Skin epidermis (tissue), 12 donors: ENCODE measurements at regions not wholly inside any gene's neighbourhood (a gene's known extent, or its start where the extent isn't known, plus 50 kb on each side); places are given as distances from the start of the nearest gene placed in this dataset.
"Not testable (repeated sequence)": the region's sequence is repeated elsewhere in the genome, so short reads cannot be mapped to it uniquely, and the experiment has no call there.

Experiments used
- H3K27ac ChIP-seq, 21 experiments: fragments of 200-600 bp; sonication (generic) in 11 of 21; one replicate each; pipeline ENCODE4 v1.5.0; 2020; ENCODE audit warnings: mild to moderate bottlenecking in 3 of 21, inconsistent platforms in 2 of 21, moderate library complexity in 2 of 21
- H3K4me3 ChIP-seq, 7 experiments: fragments of 200-600 bp; sonication (generic) in 2 of 7; one replicate each; pipeline ENCODE4 v1.5.0; 2020; ENCODE audit warnings: inconsistent platforms in 2 of 7, mild to moderate bottlenecking in 2 of 7, moderate library complexity in 1 of 7

DNA sequence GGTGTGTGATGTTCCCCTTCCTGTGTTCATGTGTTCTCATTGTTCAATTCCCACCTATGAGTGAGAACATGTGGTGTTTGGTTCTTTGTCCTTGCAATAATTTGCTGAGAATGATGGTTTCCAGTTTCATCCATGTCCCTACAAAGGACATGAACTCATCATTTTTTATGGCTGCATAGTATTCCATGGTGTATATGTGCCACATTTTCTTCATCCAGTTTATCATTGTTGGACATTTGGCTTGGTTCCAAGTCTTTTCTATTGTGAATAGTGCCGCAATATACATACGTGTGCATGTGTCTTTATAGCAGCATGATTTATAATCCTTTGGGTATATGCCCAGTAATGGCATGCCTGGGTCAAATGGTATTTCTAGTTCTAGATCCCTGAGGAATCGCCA lies 197.5 kb downstream of the ESM1 start:
- H3K4me3 ChIP-seq, H3K27ac ChIP-seq: not testable (repeated sequence)

DNA sequence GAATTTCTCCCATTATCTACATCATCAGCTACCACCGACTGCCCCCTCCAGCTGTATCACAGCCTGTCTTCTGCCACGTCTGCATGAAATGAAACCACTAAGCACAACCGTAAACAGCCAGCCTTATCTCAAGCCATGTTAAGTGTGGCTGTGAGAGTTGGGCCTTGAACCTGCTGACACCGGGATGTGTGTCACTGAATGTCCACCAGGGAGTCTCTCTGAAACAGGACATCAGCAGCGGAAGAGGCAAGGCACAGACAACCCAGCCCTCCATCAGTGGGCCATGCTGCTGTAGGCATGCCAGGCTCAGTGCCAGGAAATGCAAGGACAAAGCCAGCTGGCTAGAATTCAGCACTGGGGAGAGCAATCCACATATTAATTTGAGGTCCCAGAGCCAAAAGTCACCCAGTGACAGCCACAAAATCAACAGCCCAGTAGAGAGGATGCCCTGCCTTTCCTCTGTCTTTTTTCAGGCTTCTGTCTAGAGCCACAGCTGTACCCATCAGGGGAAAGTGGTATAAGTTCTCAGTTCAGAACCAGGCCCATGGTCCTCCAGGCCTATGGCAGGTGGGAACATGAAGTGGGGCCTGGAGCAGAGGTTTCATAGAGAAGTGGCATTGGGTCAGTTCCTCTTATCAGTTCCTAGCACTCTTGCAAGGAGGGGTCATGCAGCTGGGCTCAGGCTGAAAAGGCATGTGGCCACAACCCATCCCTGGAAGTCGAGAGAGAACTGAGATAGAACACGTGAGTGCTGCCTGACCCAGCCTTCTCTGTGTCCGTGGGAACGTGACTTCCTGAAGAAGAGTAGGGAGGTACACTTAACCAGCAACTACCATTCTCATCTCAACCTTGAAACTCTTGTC lies 199.4 kb downstream of the ESM1 start:
- Histone ChIP-seq H3K27ac (peak overlapping the region in 2 of 21 experiments; percentile 3 to 35), H3K4me3 (no peak overlapping the region)

DNA sequence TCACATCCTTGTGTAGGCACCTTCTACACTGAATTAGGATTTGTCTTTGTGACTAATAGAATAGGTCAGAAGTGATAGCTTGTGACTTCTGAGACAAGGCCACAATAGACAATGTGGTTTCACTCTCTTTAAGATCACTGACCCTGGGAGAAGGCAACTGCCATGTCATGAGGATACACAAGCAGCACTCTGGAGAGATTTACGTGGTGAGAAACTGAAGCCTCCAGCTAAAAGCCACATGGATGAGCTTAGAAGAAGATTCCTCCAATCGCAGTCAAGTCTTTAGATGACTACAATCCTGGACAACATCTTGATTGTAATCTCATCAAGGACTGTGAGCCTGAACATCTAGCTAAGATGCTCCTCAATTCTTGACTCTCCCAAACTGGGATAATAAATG lies 206.6 kb downstream of the ESM1 start:
- H3K4me3 ChIP-seq = no peak overlapping the region
- no peak overlapping the region for H3K27ac ChIP-seq

- H3K4me3 ChIP-seq = no peak overlapping the region
- H3K27ac ChIP-seq = peak overlapping the region in 3 of 21 experiments; percentile 50 to 71 (median 52)
Measured at GRCh38 chr5:54775645-54776044, 209.7 kb downstream of the ESM1 start.

DNA sequence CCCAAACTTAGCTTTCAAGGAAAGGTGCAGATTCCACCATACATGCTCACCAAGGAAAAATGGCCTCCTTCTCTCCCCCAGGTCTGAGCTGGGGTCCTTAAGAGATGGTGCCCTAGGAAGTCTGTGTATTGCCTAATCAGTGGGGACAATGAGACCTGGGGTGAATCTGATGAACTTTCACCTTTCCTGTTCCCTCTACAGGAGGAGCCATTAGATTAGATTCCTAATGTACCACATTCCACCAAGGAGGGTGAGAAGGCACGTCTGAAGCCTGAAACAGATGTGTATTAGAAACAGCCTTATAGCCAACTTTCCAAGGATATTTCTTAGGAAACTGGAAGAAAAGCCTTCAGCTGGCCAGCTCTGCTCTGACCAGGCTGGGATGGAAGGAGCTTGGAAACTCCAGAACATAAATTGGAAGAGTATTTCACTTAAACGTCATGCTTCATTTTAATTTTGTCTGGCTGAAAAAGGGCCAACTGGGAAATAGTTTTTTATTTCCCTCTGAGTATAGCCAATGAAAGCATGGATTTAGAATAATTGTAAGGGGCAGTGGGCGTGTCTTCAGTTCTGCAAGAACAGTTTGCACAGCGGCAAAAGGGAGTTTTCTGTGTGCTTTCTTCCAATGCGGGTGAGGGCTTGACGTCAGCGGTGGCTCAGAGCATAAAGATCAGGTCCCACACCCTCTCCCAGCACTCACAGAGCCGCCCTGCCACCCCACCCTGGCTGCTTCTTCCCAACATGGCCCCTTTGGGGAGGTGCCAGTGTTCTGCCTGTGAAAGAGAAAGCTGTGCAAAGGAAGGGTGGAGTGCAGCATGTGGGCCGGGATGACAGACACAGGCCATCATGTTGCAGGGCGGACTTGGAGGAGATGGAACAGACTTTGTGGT lies 210.9 kb downstream of the ESM1 start:
- H3K27ac ChIP-seq = peak overlapping the region in 9 of 21 experiments; percentile 12 to 71 (median 30)
- no peak overlapping the region for H3K4me3 ChIP-seq

DNA sequence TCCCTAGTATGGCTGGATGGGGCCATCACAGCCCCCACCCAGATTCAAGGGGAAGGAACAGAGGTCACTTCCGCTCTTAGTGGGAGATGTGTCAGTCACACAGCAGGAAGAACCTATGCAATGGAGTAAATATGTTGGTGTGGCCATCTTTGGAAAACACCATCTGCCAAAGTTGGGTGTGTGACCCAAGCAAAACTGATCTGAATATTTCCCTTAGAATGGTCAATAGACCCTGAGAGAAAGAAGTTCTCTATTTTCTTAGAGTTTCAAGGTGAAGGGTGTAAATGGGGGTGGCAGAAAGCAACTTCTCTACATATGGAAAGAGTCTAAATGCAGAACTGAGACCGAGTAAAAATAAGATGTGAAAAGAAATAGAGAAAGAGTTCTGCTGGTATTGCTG lies 212.7 kb downstream of the ESM1 start:
- Histone ChIP-seq H3K4me3 (no peak overlapping the region), H3K27ac (no peak overlapping the region)

GRCh38 chr5:54772231-54772630 lies 213.2 kb downstream of the ESM1 start:
- H3K27ac ChIP-seq = no peak overlapping the region
- no peak overlapping the region for H3K4me3 ChIP-seq

DNA sequence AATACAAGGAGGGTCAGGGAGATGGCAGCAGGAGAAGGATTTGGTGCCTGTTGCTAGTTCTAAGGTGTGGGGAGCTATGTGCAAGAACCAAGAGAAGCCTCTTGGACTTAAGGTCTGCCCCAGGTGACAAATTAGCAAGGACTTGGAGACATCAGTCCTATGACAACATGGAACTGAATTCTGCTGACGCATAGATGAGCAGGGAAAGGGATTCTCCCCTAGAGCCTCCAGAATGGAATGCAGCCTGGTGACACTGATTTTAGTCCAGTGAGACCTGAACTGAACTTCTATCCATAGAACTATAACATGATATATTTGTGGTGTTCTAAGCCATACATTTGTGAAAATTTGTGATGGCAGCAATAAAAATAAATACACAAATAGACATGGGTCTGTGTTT lies 215.6 kb downstream of the ESM1 start:
- H3K4me3 ChIP-seq = no peak overlapping the region
- no peak overlapping the region for H3K27ac ChIP-seq

GRCh38 chr5:54769072-54769471 lies 216.3 kb downstream of the ESM1 start:
- Histone ChIP-seq H3K27ac (no peak overlapping the region), H3K4me3 (no peak overlapping the region)

DNA sequence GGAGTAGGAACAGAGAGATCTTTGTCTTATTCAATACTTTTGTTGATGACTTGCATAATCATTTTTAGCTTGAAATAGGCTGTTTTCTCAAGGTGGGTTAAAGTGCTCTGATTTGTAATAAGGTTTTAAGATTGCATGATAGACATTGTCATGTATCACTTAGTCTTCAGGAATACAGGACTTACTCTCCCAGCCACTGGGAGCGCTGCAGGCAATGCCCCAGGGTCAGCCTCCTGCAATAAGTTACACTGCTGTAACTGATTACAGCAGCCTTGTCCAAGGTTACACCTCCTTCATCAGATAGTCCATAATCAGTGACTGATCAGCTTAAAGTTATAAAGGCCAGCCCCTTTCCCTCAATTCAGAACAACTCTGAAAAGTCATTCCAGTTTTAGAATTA lies 218.6 kb downstream of the ESM1 start:
- no peak overlapping the region for H3K27ac ChIP-seq
- H3K4me3 ChIP-seq = no peak overlapping the region

- H3K27ac ChIP-seq = no peak overlapping the region
Measured at GRCh38 chr5:54765165-54766028, 220.0 kb downstream of the ESM1 start.

GRCh38 chr5:54764102-54765090 lies 221.0 kb downstream of the ESM1 start:
- no peak overlapping the region for H3K4me3 ChIP-seq
- H3K27ac ChIP-seq = no peak overlapping the region

More at GRCh38 chr5:54765165-54766028, 220.0 kb downstream of the ESM1 start:
- H3K4me3 ChIP-seq = no peak overlapping the region

DNA sequence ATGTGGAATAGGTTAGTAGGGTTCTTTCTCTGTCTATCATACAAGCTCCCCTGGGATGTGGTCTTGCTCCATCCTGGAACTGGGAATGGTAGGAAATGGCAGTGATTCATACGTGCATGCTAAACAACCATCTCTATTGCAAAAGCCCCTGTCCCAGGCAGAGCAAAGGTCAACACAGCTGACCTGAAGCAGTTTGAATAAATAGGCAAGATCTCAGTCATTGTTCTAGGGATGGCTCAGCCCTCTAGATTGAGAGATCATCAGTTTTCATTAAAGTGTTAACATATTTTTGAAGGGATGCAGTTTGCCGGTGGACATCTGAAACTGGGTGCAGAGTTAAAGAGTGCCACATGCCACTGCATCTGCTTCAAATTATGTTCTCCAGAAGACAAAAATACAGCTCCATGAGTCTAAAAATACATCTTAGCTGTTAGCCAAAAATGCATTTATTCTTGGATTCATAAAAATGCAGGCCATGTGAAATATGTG lies 224.1 kb downstream of the ESM1 start:
- peak overlapping the region in 2 of 21 experiments; percentile 40 to 63 for H3K27ac ChIP-seq

DNA sequence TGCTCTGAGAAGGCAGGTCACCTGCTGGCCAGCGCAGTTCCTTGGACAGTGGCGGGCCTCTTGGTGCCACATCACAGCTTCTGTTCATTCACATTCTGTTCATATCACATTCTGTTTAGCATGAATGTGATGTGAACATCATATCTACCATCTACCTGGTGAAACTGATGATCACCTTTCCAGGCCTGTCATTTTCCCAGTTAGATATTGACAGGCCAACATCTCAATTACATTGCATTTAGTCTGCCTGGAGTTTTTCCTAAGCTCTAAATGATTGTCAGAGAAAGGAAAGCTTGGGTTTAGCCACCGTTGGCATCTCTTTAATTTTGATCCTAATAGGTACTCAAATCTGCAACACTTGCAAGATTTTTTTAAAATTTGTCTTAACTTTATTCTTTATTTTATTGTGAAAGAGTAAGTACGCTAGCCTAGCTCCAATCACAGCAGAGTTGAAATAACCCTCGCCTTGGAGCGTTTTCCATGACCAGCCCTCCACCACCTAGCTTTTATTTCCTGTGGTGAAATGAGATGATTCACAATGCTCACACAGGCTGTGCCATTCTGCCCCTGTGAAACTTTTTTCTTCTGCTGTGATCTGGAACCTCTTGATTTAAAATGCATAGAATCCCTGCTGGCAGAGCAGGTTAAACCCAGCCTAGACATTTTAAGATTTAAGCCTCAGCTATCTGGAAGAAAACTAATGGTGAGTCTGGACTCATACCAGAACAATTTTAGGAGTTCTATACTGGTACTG lies 225.0 kb downstream of the ESM1 start:
- Histone ChIP-seq H3K4me3 (no peak overlapping the region), H3K27ac (peak overlapping the region in 2 of 21 experiments; percentile 15 to 27)

More for the DNA sequence above, 224.1 kb downstream of the ESM1 start:
- H3K4me3 ChIP-seq = no peak overlapping the region

DNA sequence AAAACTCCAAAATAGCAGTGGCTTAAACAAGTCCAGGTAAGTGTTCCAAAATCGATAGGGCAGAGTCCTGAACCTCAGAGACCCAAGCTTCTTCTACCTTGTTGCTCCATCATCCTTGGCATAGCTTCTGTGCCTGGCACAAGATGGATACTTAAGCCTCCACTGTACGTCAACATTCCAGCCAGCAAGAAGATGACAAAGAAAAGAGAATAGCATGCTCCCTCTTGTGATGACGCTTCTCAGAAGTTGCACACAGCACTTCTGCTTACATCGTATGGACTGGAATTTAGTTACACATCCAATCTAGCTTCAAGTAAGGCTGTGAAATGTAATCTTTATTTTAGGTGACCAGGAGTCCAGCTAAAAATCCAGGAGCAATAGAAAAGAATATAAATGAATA lies 227.4 kb downstream of the ESM1 start:
- H3K27ac ChIP-seq = no peak overlapping the region

DNA sequence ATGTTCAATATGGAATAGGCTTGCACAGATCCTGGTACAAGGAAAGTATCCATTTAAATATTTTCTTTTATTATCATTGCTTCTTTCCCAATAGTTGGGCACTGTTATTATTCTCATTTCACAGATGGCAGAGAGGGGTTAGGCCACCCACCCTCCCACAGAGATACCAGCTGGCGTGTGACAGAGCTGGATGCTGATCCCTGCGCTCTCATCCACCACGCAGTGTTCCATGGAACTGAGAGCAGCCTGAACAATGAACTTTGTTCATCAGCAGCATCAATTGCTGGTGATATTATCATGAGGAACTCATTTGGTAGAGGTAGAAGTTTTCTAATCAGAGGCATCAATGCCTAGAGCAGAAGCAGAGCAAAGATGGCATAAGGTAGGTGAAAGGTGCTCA lies 227.9 kb downstream of the ESM1 start:
- Histone ChIP-seq H3K4me3 (no peak overlapping the region), H3K27ac (peak overlapping the region in 3 of 21 experiments; percentile 18 to 41 (median 27))

More for the DNA sequence above, 227.4 kb downstream of the ESM1 start:
- no peak overlapping the region for H3K4me3 ChIP-seq

GRCh38 chr5:54756796-54757402 lies 228.5 kb downstream of the ESM1 start:
- Histone ChIP-seq H3K4me3 (no peak overlapping the region), H3K27ac (peak overlapping the region in 7 of 21 experiments; percentile 7 to 70 (median 36))
